GM06990 (cell line): ENCODE measurements at regions not wholly inside any gene's neighbourhood (a gene's known extent, or its start where the extent isn't known, plus 50 kb on each side); places are given as distances from the start of the nearest gene placed in this dataset.
"Not testable (repeated sequence)": the region's sequence is repeated elsewhere in the genome, so short reads cannot be mapped to it uniquely, and the experiment has no call there.

ENCODE experiments used
- DNase-seq: peaks from one replicate; pipeline ENCODE4 v3.0.0-alpha.2; 2011; ENCODE audit not compliant: insufficient read length; ENCODE audit errors: extremely low read depth
- H3K27me3 ChIP-seq: replicated peaks from 2 replicates; pipeline ENCODE4 v1.6.0; 2011; ENCODE audit warnings: low read length; ENCODE audit not compliant: control insufficient read depth, insufficient read depth
- H3K36me3 ChIP-seq: 2 replicates; pipeline ENCODE4 v1.5.1; 2011; ENCODE audit warnings: low read length; ENCODE audit not compliant: control insufficient read depth, insufficient read depth
- H3K4me3 ChIP-seq: replicated peaks from 2 replicates; pipeline ENCODE4 v1.5.1; 2011; ENCODE audit warnings: low read depth, mild to moderate bottlenecking, control low read depth, low read length
- CTCF ChIP-seq: IDR thresholded peaks from 2 replicates; pipeline ENCODE4 v1.5.1; 2011; ENCODE audit warnings: low read length, control low read depth, mild to moderate bottlenecking, inconsistent platforms; ENCODE audit not compliant: insufficient read depth, poor library complexity, severe bottlenecking

- no peak overlapping the region for H3K4me3 ChIP-seq
- no peaks in the 10 kb centered on the region for H3K36me3 ChIP-seq
- TF ChIP-seq CTCF = no peak
- H3K27me3 ChIP-seq = no peaks in the 10 kb centered on the region
- DNase-seq = no peak
These were observed 228.9 kb upstream of the FAM78B start for GRCh38 chr1:166395729-166396128.

- not testable (repeated sequence) for H3K36me3 ChIP-seq, H3K27me3 ChIP-seq, H3K4me3 ChIP-seq, DNase-seq
These were observed 242.7 kb upstream of the FAM78B start for GRCh38 chr1:166409253-166410082.

- H3K27me3 ChIP-seq = no peaks in the 10 kb centered on the region
- no peak for DNase-seq
- no peak for TF ChIP-seq CTCF
- H3K36me3 ChIP-seq = no peaks in the 10 kb centered on the region
- H3K4me3 ChIP-seq = no peak overlapping the region
These were observed 243.2 kb upstream of the FAM78B start for GRCh38 chr1:166410083-166410385.

GRCh38 chr1:166416831-166417230 is 250.0 kb upstream of the FAM78B start:
- not testable (repeated sequence) for DNase-seq, H3K4me3 ChIP-seq, H3K27me3 ChIP-seq, H3K36me3 ChIP-seq

- DNase-seq = no peak
These were observed 251.6 kb upstream of the FAM78B start for GRCh38 chr1:166418344-166418933.

GRCh38 chr1:166422586-166422985 is 255.8 kb upstream of the FAM78B start:
- H3K4me3 ChIP-seq, H3K27me3 ChIP-seq, H3K36me3 ChIP-seq, DNase-seq: not testable (repeated sequence)

More at GRCh38 chr1:166418344-166418933, 251.6 kb upstream of the FAM78B start:
- TF ChIP-seq CTCF = no peak
- H3K4me3 ChIP-seq = no peak overlapping the region
- H3K36me3 ChIP-seq = no peaks in the 10 kb centered on the region
- H3K27me3 ChIP-seq = no peaks in the 10 kb centered on the region

GRCh38 chr1:166432655-166433054 is 265.9 kb upstream of the FAM78B start:
- no peak overlapping the region for H3K4me3 ChIP-seq
- no peak for DNase-seq
- no peaks in the 10 kb centered on the region for H3K27me3 ChIP-seq
- TF ChIP-seq CTCF = no peak
- H3K36me3 ChIP-seq = no peaks in the 10 kb centered on the region
